IMR-90 (cell line): ENCODE measurements at regions not wholly inside any gene's neighbourhood (a gene's known extent, or its start where the extent isn't known, plus 50 kb on each side); places are given as distances from the start of the nearest gene placed in this dataset.

Experiments used
- ATAC-seq: fragments of 200-7000 bp; cut with Tn5 transposase; 2 replicates; pipeline ENCODE4 v1.9.1; 2020; ENCODE audit warnings: low read depth, mild to moderate bottlenecking, moderate library complexity
- BruUV-seq: library from RNA; stranded (reverse); fragments of 400-500 nt; replicated peaks from 2 replicates; lab custom pipeline; 2021; lab: Mats Ljungman, UMichigan
- CTCF ChIA-PET: fragments of 300-600 bp; formaldehyde crosslinking; extraction: SDS; loops from one replicate; lab custom pipeline; 2021; ENCODE audit warnings: antibody characterized with exemption; lab: Yijun Ruan, JAX
- POLR2A ChIA-PET: fragments of 300-600 bp; sonication (Branson Sonifier 250); formaldehyde crosslinking; loops from one replicate; lab custom pipeline; 2022; ENCODE audit warnings: antibody characterized with exemption; ENCODE audit not compliant: unreplicated experiment; lab: Charles Lee
- DNase-seq: peaks from one replicate; pipeline ENCODE4 v3.0.0; 2013
- H2AFZ ChIP-seq: replicated peaks from 2 replicates; pipeline ENCODE3; 2013; ENCODE audit warnings: low read length, mild to moderate bottlenecking; ENCODE audit not compliant: poor library complexity
- H2AK5ac ChIP-seq: 2 replicates; pipeline ENCODE4 v1.6.1; 2013; ENCODE audit warnings: low read depth, low read length, inconsistent platforms
- H2AK9ac ChIP-seq: replicated peaks from 2 replicates; pipeline ENCODE3; 2013; ENCODE audit warnings: mild to moderate bottlenecking, low read depth, low read length, moderate library complexity; ENCODE audit not compliant: poor library complexity
- H2BK120ac ChIP-seq: 2 replicates; pipeline ENCODE4 v1.6.1; 2013; ENCODE audit warnings: low read depth, low read length, inconsistent platforms
- H2BK15ac ChIP-seq: 3 replicates; pipeline ENCODE4 v1.6.1; 2013; ENCODE audit warnings: low read depth, low read length, inconsistent platforms
- H2BK20ac ChIP-seq: 2 replicates; pipeline ENCODE4 v1.6.1; 2013; ENCODE audit warnings: low read depth, mild to moderate bottlenecking, inconsistent platforms, low read length, moderate library complexity
- H2BK5ac ChIP-seq: 2 replicates; pipeline ENCODE4 v1.6.1; 2013; ENCODE audit warnings: mild to moderate bottlenecking, low read depth, low read length, inconsistent platforms; ENCODE audit not compliant: poor library complexity, severe bottlenecking
- H3K14ac ChIP-seq: replicated peaks from 2 replicates; pipeline ENCODE4 v1.6.1; 2013; ENCODE audit warnings: low read depth, low read length, inconsistent platforms
- H3K18ac ChIP-seq: 2 replicates; pipeline ENCODE4 v1.6.1; 2013; ENCODE audit warnings: low read depth, low read length, control low read depth
- H3K23ac ChIP-seq: 2 replicates; pipeline ENCODE4 v1.6.1; 2013; ENCODE audit warnings: low read depth, low read length, inconsistent platforms
- H3K27ac ChIP-seq: 2 replicates; pipeline ENCODE4 v1.5.1; 2013; ENCODE audit warnings: mild to moderate bottlenecking, control low read depth, low read length; ENCODE audit not compliant: insufficient read depth
- H3K27me3 ChIP-seq: 2 replicates; pipeline ENCODE4 v1.6.1; 2013; ENCODE audit warnings: low read length; ENCODE audit not compliant: control insufficient read depth, insufficient read depth
- H3K36me3 ChIP-seq: 2 replicates; pipeline ENCODE4 v1.6.1; 2013; ENCODE audit warnings: low read length, mixed read lengths; ENCODE audit not compliant: control insufficient read depth, insufficient read depth
- H3K4ac ChIP-seq: 2 replicates; pipeline ENCODE4 v1.6.1; 2013; ENCODE audit warnings: low read depth, low read length, inconsistent platforms
- H3K4me1 ChIP-seq: 2 replicates; pipeline ENCODE4 v1.6.1; 2013; ENCODE audit warnings: low read length, mixed read lengths; ENCODE audit not compliant: control insufficient read depth, insufficient read depth
- H3K4me2 ChIP-seq: 2 replicates; pipeline ENCODE4 v1.6.1; 2013; ENCODE audit warnings: low read depth, mild to moderate bottlenecking, control low read depth, low read length, moderate library complexity
- H3K4me3 ChIP-seq: 2 replicates; pipeline ENCODE4 v1.5.1; 2013; ENCODE audit warnings: low read depth, mild to moderate bottlenecking, control low read depth, low read length, moderate library complexity; ENCODE audit not compliant: insufficient read depth
- H3K56ac ChIP-seq: 2 replicates; pipeline ENCODE4 v1.6.1; 2013; ENCODE audit warnings: low read length, inconsistent platforms; ENCODE audit not compliant: insufficient read depth; ENCODE audit errors: extremely low read depth
- H3K79me1 ChIP-seq, 2 experiments: 2 replicates each; pipeline ENCODE4 v1.6.1; 2013; ENCODE audit warnings: low read length in 2 of 2, inconsistent platforms in 1 of 2, low read depth in 1 of 2
- H3K9ac ChIP-seq: 2 replicates; pipeline ENCODE4 v1.6.1; 2013; ENCODE audit warnings: low read depth, low read length, control low read depth
- H3K9me1 ChIP-seq: 2 replicates; pipeline ENCODE4 v1.6.1; 2013; ENCODE audit warnings: low read length, inconsistent platforms; ENCODE audit not compliant: insufficient read depth
- H3K9me3 ChIP-seq: 2 replicates; pipeline ENCODE4 v1.6.1; 2013; ENCODE audit warnings: low read length; ENCODE audit not compliant: control insufficient read depth, insufficient read depth
- H4K20me1 ChIP-seq: 2 replicates; pipeline ENCODE4 v1.6.1; 2013; ENCODE audit warnings: low read length, inconsistent platforms; ENCODE audit not compliant: insufficient read depth
- H4K5ac ChIP-seq: 2 replicates; pipeline ENCODE4 v1.6.1; 2013; ENCODE audit warnings: mild to moderate bottlenecking, low read depth, low read length, control low read depth
- H4K8ac ChIP-seq, 2 experiments: 2 replicates each; pipeline ENCODE4 v1.6.1; 2013; ENCODE audit warnings: low read depth in 2 of 2, low read length in 2 of 2, control low read depth in 1 of 2, inconsistent platforms in 1 of 2
- H4K91ac ChIP-seq: 2 replicates; pipeline ENCODE4 v1.6.1; 2013; ENCODE audit warnings: low read depth, low read length, inconsistent platforms; ENCODE audit not compliant: insufficient read depth
- CEBPB ChIP-seq: IDR thresholded peaks from 2 replicates; pipeline ENCODE4 v1.6.1; 2012; ENCODE audit warnings: low read depth, low read length, improper control_type of control experiment
- MAZ ChIP-seq: IDR thresholded peaks from 2 replicates; pipeline ENCODE4 v1.6.1; 2012; ENCODE audit warnings: low read depth, mild to moderate bottlenecking, low read length, improper control_type of control experiment, moderate library complexity, borderline replicate concordance
- RCOR1 ChIP-seq: IDR thresholded peaks from 2 replicates; pipeline ENCODE4 v1.6.1; 2012; ENCODE audit warnings: mild to moderate bottlenecking, low read length, improper control_type of control experiment; ENCODE audit not compliant: insufficient replicate concordance
- WGBS, 2 experiments: methylation state at CpG; one replicate each; pipeline versions ENCODE4 v1.1.5 to v1.1.7; 2013; ENCODE audit warnings: missing lambda C conversion rate in 2 of 2; ENCODE audit not compliant: insufficient read length in 1 of 2; ENCODE audit errors: extremely low coverage in 2 of 2; 5-methylcytosine and 5-hydroxymethylcytosine counted together
- dilution Hi-C: fragments of 300-500 bp; cut with HindIII; formaldehyde crosslinking; loops from one replicate; pipeline ENCODE4 v1.14.3; 2018; ENCODE audit warnings: low sequenced_read_pairs; ENCODE audit not compliant: unreplicated experiment
- in situ Hi-C: fragments of 300-500 bp; cut with MboI; formaldehyde crosslinking; loops from 3 replicates; pipeline ENCODE4 v1.14.3; 2019; ENCODE audit warnings: low sequenced_read_pairs, inconsistent platforms, mixed read lengths
- intact Hi-C: fragments of 100-400 bp; cut with micrococcal nuclease; formaldehyde crosslinking; loops from 2 replicates; pipeline ENCODE4 v1.10.0; 2022

DNA sequence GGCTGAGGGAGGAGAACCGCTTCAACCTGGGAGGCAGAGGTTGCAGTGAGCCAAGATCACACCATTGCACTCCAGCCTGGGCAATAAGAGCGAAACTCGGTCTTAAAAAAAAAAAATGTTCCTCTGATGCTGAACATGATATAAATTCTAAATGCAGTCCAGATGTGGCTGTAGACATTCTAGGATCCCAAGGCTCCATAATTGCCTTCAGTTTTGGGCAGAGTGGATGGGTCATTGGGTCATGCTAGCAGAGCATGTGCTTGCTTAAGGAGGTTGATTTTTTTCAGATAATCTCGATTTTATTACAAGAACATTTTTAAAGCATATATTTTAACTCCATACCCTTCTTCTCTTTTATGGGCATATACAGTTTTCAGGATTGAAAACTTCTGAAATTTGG, 112.0 kb downstream of the UTRN start:
- CTCF ChIA-PET, result no interaction called here
- Histone ChIP-seq H3K14ac (no peak overlapping the region), H3K18ac (no peak overlapping the region), H3K27me3 (no peaks in the 10 kb centered on the region), H2BK15ac (no peak overlapping the region), H4K5ac (no peak overlapping the region), H4K20me1 (no peaks in the 10 kb centered on the region), H3K4ac (no peak overlapping the region), H2BK20ac (no peak overlapping the region), H2AK5ac (no peak overlapping the region), H3K9ac (no peak overlapping the region), H3K4me2 (no peak overlapping the region), H3K56ac (no peak overlapping the region), H2AK9ac (no peak overlapping the region), H3K36me3 (no peaks in the 10 kb centered on the region), H2BK5ac (no peak overlapping the region), H3K27ac (no peak overlapping the region), H2BK120ac (no peak overlapping the region), H3K79me1 (peaks cover 28 to 41% of the 10 kb centered on the region in 2 experiments), H2AFZ (no peak overlapping the region), H3K4me3 (no peak overlapping the region), H4K91ac (no peak overlapping the region), H3K9me3 (peaks cover 4% of the 10 kb centered on the region), H3K4me1 (no peaks in the 10 kb centered on the region), H3K9me1 (peaks cover 2% of the 10 kb centered on the region; the same call in 1 of the 2 replicates), H4K8ac (no peak overlapping the region), H3K23ac (no peak overlapping the region)
- dilution Hi-C loops, result no loop called here
- ATAC-seq, result no peak
- whole genome bisulfite sequencing, 2 experiments, result 81% methylated on average over 3 of the region's 4 CpGs; no CpG with 5 or more reads in 1 of the 2 experiments
- TF ChIP-seq CEBPB (no peak), RCOR1 (no peak), MAZ (no peak)
- intact Hi-C loops, result no loop called here
- in situ Hi-C loops, result no loop called here
- no peak for DNase-seq
- POLR2A ChIA-PET, result no interaction called here
- BruUV-seq, result no TSS peak
